Activated CD4-positive, alpha-beta memory T cell treated with anti-CD3 and anti-CD28 coated beads for 36 hours (primary cell): ENCODE measurements at regions not wholly inside any gene's neighbourhood (a gene's known extent, or its start where the extent isn't known, plus 50 kb on each side); places are given as distances from the start of the nearest gene placed in this dataset.
"Not testable (repeated sequence)": the region's sequence is repeated elsewhere in the genome, so short reads cannot be mapped to it uniquely, and the experiment has no call there.

Source experiments
- CTCF ChIA-PET: fragments of 350-600 bp; sonication (Branson Sonifier 250); formaldehyde crosslinking; loops from one replicate; lab custom pipeline; 2021; ENCODE audit warnings: antibody characterized with exemption, inconsistent platforms; lab: Charles Lee
- POLR2A ChIA-PET: fragments of 350-600 bp; sonication (Branson Sonifier 250); formaldehyde crosslinking; loops from one replicate; lab custom pipeline; 2021; ENCODE audit warnings: antibody characterized with exemption; lab: Charles Lee
- DNase-seq: peaks from one replicate; pipeline ENCODE4 v3.0.0-alpha.2; 2020
- H3K27ac Mint-ChIP-seq: one replicate; pipeline ENCODE4 v1.8.0; 2021; ENCODE audit warnings: mixed read lengths
- H3K27me3 Mint-ChIP-seq: one replicate; pipeline ENCODE4 v1.8.0; 2021; ENCODE audit warnings: mixed read lengths
- H3K36me3 Mint-ChIP-seq: one replicate; pipeline ENCODE4 v1.8.0; 2021; ENCODE audit warnings: mixed read lengths
- H3K4me1 Mint-ChIP-seq: one replicate; pipeline ENCODE4 v1.8.0; 2021; ENCODE audit warnings: low read depth, mixed read lengths
- H3K4me3 Mint-ChIP-seq: one replicate; pipeline ENCODE4 v1.8.0; 2021; ENCODE audit warnings: mild to moderate bottlenecking, mixed read lengths
- H3K9me3 Mint-ChIP-seq: one replicate; pipeline ENCODE4 v1.8.0; 2021; ENCODE audit warnings: mixed read lengths
- intact Hi-C: fragments of 100-400 bp; cut with micrococcal nuclease; formaldehyde crosslinking; loops from one replicate; pipeline ENCODE4 v1.15.1; 2023

- CTCF ChIA-PET: no interaction called here
- intact Hi-C loops: no loop called here
- Mint-ChIP-seq H3K27me3 (no peaks in the 10 kb centered on the region), H3K27ac (no peak overlapping the region), H3K36me3 (no peaks in the 10 kb centered on the region), H3K4me1 (no peaks in the 10 kb centered on the region), H3K9me3 (no peaks in the 10 kb centered on the region), H3K4me3 (no peak overlapping the region)
- POLR2A ChIA-PET: no interaction called here
- no peak for DNase-seq
These were observed 1180.7 kb upstream of the CRIM1 start for GRCh38 chr2:35174845-35175244.

DNA sequence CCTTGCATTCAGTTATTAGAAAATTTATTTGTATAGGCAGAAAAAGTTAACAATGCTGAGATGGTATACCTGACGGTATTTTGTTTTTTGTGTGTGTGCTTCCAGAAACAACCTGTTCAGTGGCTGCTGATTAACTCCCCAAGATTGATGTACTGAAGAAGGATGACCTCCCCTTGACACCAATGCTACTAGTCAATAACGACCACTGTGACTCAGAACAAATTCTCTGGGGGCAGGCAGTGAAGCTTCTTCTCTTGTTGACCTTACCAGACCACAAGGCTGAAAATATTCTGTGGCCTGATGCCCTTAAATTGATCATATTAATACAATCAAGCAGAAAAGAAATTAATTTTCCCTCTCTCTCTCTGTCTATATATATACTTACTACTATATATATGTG lies 1182.9 kb upstream of the CRIM1 start:
- no peak overlapping the region for H3K4me3 Mint-ChIP-seq
- ChIA-PET CTCF (no interaction called here), POLR2A (no interaction called here)
- H3K36me3 Mint-ChIP-seq: no peaks in the 10 kb centered on the region
- intact Hi-C loops: no loop called here
- no peaks in the 10 kb centered on the region for H3K27me3 Mint-ChIP-seq
- no peak for DNase-seq
- no peaks in the 10 kb centered on the region for H3K4me1 Mint-ChIP-seq
- H3K9me3 Mint-ChIP-seq: no peaks in the 10 kb centered on the region
- no peak overlapping the region for H3K27ac Mint-ChIP-seq

GRCh38 chr2:35168351-35168750 lies 1187.2 kb upstream of the CRIM1 start:
- ChIA-PET CTCF (interaction anchor here (0.6 kb wide), 1 partner anchor 1151 kb away, joined by 3 read pairs; no protein-coding TSS in a partner anchor), POLR2A (no interaction called here)
- Mint-ChIP-seq H3K4me1 (no peaks in the 10 kb centered on the region), H3K27me3 (no peaks in the 10 kb centered on the region), H3K9me3 (no peaks in the 10 kb centered on the region), H3K36me3 (no peaks in the 10 kb centered on the region), H3K4me3 (no peak overlapping the region), H3K27ac (no peak overlapping the region)
- intact Hi-C loops: no loop called here
- DNase-seq: no peak

GRCh38 chr2:35163948-35164347 lies 1191.6 kb upstream of the CRIM1 start:
- Mint-ChIP-seq H3K27ac (no peak overlapping the region), H3K9me3 (no peaks in the 10 kb centered on the region), H3K27me3 (no peaks in the 10 kb centered on the region), H3K4me3 (no peak overlapping the region), H3K36me3 (no peaks in the 10 kb centered on the region), H3K4me1 (no peaks in the 10 kb centered on the region)
- ChIA-PET POLR2A (no interaction called here), CTCF (no interaction called here)
- DNase-seq: no peak
- intact Hi-C loops: no loop called here

- no peak overlapping the region for H3K27ac Mint-ChIP-seq
- H3K27me3 Mint-ChIP-seq: no peaks in the 10 kb centered on the region
- DNase-seq: no peak
- H3K36me3 Mint-ChIP-seq: no peaks in the 10 kb centered on the region
- H3K4me1 Mint-ChIP-seq: no peaks in the 10 kb centered on the region
- ChIA-PET CTCF (no interaction called here), POLR2A (no interaction called here)
- intact Hi-C loops: no loop called here
- no peak overlapping the region for H3K4me3 Mint-ChIP-seq
- H3K9me3 Mint-ChIP-seq: no peaks in the 10 kb centered on the region
These were observed 1194.7 kb upstream of the CRIM1 start for GRCh38 chr2:35160871-35161270.

DNA sequence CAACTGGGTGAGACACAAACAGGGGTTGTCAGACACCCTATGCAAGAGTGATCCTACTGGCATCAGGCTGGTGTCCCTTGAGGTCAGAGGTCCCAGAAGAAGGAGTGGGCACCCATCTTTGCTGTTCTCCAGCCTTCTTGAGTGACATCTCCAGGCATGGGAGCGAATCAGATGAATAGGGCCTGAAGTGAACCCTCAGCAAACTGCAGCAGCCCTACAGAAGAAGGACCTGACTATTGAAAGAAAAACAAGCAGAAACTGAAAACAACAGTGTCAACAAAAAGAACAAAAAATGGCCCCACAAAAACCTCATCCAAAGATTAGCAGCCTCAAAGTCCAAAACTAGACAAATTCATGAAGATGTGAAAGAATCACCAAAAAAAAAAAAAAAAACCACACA lies 1229.7 kb upstream of the CRIM1 start:
- Mint-ChIP-seq H3K36me3 (no peaks in the 10 kb centered on the region), H3K27me3 (no peaks in the 10 kb centered on the region), H3K9me3 (peaks cover 14% of the 10 kb centered on the region), H3K4me1 (no peaks in the 10 kb centered on the region), H3K27ac (no peak overlapping the region), H3K4me3 (no peak overlapping the region)
- ChIA-PET CTCF (no interaction called here), POLR2A (no interaction called here)
- no peak for DNase-seq
- intact Hi-C loops: no loop called here

GRCh38 chr2:35125278-35125677 lies 1230.3 kb upstream of the CRIM1 start:
- no peak overlapping the region for H3K4me3 Mint-ChIP-seq
- H3K36me3 Mint-ChIP-seq: no peaks in the 10 kb centered on the region
- intact Hi-C loops: no loop called here
- no peak overlapping the region for H3K27ac Mint-ChIP-seq
- H3K27me3 Mint-ChIP-seq: no peaks in the 10 kb centered on the region
- no peak for DNase-seq
- POLR2A ChIA-PET: no interaction called here
- CTCF ChIA-PET: no interaction called here
- H3K4me1 Mint-ChIP-seq: no peaks in the 10 kb centered on the region
- peaks cover 14% of the 10 kb centered on the region for H3K9me3 Mint-ChIP-seq

GRCh38 chr2:35116151-35116550 lies 1239.4 kb upstream of the CRIM1 start:
- intact Hi-C loops: no loop called here
- CTCF ChIA-PET: no interaction called here

DNA sequence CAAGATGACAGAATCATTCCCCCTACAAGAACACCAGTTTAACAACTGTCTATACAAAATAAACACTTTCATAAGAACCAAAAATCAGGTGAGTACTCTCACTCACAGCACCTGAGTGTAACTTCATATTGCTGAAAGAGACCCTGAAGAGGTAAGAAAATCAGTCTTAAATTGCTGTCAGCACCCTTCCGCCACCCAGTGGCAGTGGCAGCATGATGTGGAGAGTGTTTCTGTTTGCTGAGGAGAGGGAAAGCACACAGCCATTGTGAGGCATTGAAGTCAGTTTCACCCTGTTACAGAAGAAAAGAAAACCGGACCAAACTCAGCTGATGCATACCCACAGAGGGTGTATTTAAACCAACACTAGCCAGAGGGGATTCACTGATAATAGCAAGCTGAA lies 1240.8 kb upstream of the CRIM1 start:
- CTCF ChIA-PET: no interaction called here
- H3K27me3 Mint-ChIP-seq: no peaks in the 10 kb centered on the region
- no peaks in the 10 kb centered on the region for H3K4me1 Mint-ChIP-seq
- intact Hi-C loops: no loop called here
- POLR2A ChIA-PET: no interaction called here
- H3K36me3 Mint-ChIP-seq: no peaks in the 10 kb centered on the region
- no peak overlapping the region for H3K27ac Mint-ChIP-seq
- no peaks in the 10 kb centered on the region for H3K9me3 Mint-ChIP-seq
- no peak overlapping the region for H3K4me3 Mint-ChIP-seq
- no peak for DNase-seq

More at GRCh38 chr2:35116151-35116550, 1239.4 kb upstream of the CRIM1 start:
- no peaks in the 10 kb centered on the region for H3K9me3 Mint-ChIP-seq
- no peak overlapping the region for H3K27ac Mint-ChIP-seq
- no peak overlapping the region for H3K4me3 Mint-ChIP-seq
- no peaks in the 10 kb centered on the region for H3K36me3 Mint-ChIP-seq
- DNase-seq: no peak
- POLR2A ChIA-PET: no interaction called here
- H3K4me1 Mint-ChIP-seq: no peaks in the 10 kb centered on the region
- no peaks in the 10 kb centered on the region for H3K27me3 Mint-ChIP-seq

DNA sequence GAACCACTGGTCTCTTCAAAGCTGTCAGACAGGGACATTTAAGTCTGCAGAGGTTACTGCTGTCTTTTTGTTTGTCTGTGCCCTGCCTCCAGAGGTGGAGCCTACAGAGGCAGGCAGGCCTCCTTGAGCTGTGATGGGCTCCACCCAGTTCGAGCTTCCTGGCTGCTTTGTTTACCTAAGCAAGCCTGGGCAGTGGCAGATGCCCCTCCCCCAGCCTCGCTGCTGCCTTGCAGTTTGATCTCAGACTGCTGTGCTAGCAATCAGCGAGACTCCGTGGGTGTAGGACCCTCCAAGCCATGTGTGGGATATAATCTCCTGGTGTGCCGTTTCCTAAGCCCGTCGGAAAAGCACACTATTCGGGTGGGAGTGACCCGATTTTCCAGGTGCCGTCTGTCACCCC lies 1243.2 kb upstream of the CRIM1 start:
- H3K36me3 Mint-ChIP-seq, H3K27ac Mint-ChIP-seq, intact Hi-C loops, CTCF ChIA-PET, H3K9me3 Mint-ChIP-seq, DNase-seq, H3K4me1 Mint-ChIP-seq, H3K27me3 Mint-ChIP-seq, POLR2A ChIA-PET, H3K4me3 Mint-ChIP-seq: not testable (repeated sequence)

DNA sequence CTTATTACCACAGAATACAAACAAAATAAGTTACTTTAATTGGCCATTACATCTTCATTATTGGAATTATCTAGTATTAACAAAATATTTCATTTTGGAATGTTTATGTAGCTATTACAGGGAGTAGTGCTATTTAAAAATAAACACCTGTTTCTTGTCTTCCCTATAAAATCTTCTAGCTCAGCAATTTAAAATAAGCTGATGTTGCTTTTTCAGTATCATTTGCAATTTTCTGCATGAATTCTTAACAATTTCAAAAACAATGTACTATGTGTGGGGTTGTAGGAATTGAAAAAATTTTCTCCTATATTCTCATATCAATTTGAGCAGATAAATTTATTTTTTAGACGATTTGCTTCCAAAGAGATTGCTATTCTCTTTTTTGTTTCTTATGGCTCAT lies 1251.3 kb upstream of the CRIM1 start:
- ChIA-PET CTCF (no interaction called here), POLR2A (no interaction called here)
- H3K27me3 Mint-ChIP-seq: no peaks in the 10 kb centered on the region
- no peaks in the 10 kb centered on the region for H3K4me1 Mint-ChIP-seq
- H3K27ac Mint-ChIP-seq: no peak overlapping the region
- intact Hi-C loops: no loop called here
- no peak for DNase-seq
- no peak overlapping the region for H3K4me3 Mint-ChIP-seq
- no peaks in the 10 kb centered on the region for H3K9me3 Mint-ChIP-seq
- H3K36me3 Mint-ChIP-seq: no peaks in the 10 kb centered on the region

- no peak overlapping the region for H3K4me3 Mint-ChIP-seq
- no peaks in the 10 kb centered on the region for H3K27me3 Mint-ChIP-seq
- no peaks in the 10 kb centered on the region for H3K9me3 Mint-ChIP-seq
- no peaks in the 10 kb centered on the region for H3K4me1 Mint-ChIP-seq
- ChIA-PET CTCF (no interaction called here), POLR2A (no interaction called here)
- DNase-seq: no peak
- no peak overlapping the region for H3K27ac Mint-ChIP-seq
- H3K36me3 Mint-ChIP-seq: no peaks in the 10 kb centered on the region
- intact Hi-C loops: no loop called here
These were observed 1256.2 kb upstream of the CRIM1 start for GRCh38 chr2:35099342-35099741.

DNA sequence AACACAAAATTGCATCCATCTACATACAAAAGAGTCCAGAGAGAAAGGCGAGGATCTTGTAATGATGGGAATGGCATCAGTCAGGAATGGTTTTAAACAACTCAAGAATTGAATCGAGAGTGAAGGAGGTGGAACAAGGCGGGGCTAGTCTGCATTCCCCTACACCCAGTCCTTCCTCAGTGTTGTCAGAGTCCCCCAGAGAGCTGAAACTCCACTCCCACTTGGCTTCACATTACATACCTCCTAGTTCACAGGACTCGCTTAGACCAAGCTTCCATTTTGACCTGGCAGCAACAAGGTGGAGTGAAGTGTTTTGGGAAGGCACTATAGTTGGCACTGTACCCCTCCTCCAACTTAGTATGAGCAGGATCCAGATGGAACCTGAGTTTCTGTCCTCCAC lies 1273.5 kb upstream of the CRIM1 start:
- Mint-ChIP-seq H3K27me3 (no peaks in the 10 kb centered on the region), H3K36me3 (no peaks in the 10 kb centered on the region), H3K27ac (no peak overlapping the region), H3K4me1 (no peaks in the 10 kb centered on the region), H3K9me3 (peaks cover 2% of the 10 kb centered on the region), H3K4me3 (no peak overlapping the region)
- ChIA-PET POLR2A (no interaction called here), CTCF (no interaction called here)
- DNase-seq: no peak
- intact Hi-C loops: no loop called here

- H3K9me3 Mint-ChIP-seq: no peaks in the 10 kb centered on the region
- H3K4me1 Mint-ChIP-seq: no peaks in the 10 kb centered on the region
- H3K27me3 Mint-ChIP-seq: no peaks in the 10 kb centered on the region
- intact Hi-C loops: no loop called here
- ChIA-PET CTCF (no interaction called here), POLR2A (no interaction called here)
- DNase-seq: no peak
- no peak overlapping the region for H3K4me3 Mint-ChIP-seq
- H3K36me3 Mint-ChIP-seq: no peaks in the 10 kb centered on the region
- H3K27ac Mint-ChIP-seq: no peak overlapping the region
These were observed 1274.0 kb upstream of the CRIM1 start for GRCh38 chr2:35081622-35082015.
